GM21619 (cell line): ENCODE measurements at regions not wholly inside any gene's neighbourhood (a gene's known extent, or its start where the extent isn't known, plus 50 kb on each side); places are given as distances from the start of the nearest gene placed in this dataset.

Source experiments
- ATAC-seq: cut with Tn5 transposase; IDR thresholded peaks from one replicate; pipeline ENCODE4 v1.9.1; 2021; ENCODE audit not compliant: unreplicated experiment

DNA sequence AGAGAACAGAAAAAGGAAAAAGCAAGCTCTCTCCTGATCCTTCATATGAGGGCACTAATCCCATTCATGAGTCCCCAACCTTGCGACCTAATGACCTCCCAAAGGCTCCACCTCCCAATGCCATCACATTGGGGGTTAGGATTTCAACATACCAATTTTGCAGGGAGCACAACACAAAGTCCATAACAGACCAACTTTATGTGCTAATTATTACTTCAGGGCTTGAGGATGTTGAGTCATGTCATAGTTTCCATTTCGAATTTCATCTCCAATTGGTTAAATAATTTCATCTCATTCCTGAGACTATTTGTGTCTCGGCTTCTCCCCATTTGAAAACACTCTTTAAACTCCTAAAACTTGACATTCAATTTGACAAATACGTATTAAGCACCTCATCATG, 69.9 kb upstream of the KLF7 start:
- no peak for ATAC-seq

DNA sequence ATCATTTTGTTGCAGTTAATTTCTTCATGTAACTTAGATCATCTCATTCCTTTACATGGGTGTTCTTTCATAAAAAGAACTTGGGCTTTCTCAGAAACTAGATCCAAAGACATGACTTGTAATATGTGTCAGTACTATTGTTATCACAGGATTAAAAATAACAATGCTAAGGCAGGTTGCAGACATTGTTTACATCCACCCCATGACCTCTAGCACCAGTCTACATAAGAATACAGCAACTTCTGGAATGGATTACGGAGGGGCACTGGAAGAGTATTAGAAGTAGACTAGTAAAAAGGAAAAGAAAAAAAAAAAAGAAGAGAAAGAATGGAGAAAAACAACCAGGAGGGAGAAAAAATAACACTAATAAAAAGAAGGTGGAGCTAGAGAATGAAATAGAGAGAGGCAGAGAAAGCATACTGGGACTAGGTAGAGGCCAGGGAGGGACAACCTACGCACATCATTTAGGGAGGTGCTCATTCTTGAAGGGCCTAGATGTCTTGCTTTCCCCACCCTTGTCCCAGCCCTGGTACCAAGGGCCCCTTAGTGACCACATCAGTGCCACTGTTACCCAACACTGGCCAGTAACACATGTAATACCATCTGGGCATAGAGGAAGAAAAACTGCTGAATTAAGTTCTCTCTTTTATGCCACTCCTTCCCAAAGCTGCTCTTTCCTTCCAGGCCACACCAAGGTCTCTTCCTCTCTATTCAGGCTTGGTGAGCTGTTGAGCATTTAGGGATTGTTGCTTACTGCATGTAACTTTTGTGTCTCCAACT, 70.6 kb upstream of the KLF7 start:
- ATAC-seq = no peak

DNA sequence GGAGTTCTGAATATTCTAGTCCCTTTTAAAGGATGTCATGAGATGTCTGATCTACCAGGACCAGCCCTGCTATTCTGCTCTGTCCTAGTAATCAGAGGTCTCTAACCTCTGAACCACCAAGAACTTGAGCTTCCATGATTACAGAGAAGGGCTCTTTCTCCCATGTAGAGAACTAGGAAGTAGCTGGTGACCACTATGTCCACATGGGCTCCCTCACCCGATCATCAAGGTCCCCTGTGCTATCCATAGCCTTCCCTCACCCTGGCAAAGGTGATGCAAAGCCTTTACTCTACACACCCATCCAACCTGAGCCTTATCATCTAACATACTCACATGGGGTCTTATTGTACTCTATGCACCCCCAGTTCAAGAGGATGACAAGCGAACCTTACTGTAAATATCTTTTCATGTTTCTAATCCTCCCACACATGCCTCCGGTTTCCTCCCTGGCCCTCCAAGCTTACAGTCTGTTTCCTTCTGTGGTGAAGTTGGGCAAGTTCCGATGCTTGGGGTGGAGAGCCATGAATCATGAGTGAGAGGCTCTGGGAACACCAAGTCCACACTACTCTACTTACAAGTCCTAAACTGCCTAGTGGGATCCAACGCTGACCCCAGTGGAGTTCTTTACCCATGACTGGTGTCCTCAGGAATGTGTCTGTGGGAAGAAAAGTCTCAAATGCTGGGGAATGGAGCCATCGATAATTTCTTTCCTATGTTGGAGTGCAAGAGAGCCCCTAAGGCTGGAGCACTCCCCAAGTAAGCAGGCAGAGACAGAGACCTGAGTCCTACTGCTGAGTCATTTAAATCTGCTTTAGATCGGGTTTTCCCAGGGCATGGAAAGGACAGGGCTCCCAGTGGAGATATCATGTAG, 73.3 kb upstream of the KLF7 start:
- ATAC-seq = no peak

DNA sequence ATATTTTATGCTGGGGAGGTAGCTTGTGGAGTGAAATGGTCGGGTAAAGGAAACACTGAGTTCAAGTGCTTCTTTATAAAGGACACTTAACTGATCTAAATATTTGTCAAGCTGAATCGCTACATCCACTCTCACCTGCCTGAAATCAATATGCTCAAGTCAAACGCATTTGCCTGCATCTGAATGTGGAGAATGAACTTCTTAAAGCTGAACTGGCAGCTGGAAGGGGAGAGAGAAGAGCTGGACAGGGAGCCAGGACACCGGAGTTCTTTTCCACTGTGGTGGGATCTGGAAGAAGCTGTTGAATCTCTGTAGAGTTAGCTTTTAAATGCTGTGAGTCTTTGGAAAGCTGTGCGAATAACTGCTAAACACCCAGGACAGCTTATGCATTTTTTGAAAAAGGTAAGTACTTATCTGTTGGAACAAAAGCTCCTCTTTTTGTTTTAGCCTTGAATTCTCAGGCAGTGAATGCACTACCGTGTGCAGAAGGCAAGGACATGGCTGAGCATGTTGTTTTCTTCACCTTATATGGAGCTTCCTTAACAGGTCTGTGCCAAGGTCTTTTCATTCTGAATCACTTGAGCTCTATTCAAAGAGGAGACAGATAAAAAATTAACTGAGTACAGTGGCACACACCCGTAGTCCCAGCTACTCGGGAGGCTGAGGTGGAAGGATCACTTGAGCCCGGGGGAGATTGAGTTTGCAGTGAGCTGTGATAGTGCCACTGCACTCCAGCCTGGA, 74.2 kb upstream of the KLF7 start:
- no peak for ATAC-seq

DNA sequence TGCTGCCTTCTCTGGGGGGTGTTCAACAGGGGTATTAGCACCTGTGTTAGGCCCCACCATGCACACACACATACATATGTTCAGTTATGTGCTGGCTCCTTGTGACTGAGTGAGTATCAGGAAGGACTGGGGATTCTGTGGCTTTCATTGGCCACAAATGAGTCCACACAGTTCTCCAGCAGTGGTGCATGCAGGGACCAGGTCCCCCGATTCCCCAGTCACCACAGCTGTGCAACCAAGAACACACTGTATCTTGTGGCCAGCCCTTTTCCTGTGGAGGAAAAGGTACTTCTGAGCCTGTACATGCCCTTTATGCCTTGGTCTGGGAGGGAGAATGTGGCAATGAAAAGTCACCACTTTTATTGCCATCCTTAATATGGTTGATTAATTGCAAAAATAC, 74.9 kb upstream of the KLF7 start:
- ATAC-seq = no peak

DNA sequence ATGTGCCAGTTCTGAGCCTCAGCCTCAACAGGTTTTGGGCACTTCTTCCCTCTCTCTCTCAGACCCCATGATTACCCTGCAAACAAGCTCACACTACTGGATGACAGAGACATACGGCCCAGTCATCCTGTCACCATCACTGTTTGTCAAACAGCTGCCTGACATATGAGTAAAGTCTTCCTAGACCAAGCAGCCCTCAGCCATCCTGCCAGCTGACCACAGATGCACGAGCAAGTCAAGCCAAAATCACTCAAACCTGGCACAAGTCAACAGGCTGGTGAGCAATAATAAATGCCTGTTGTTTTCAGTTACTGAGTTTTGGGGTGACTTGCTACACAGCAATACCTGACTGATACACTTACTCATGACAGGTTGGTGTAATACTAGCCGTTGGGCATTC, 75.5 kb upstream of the KLF7 start:
- ATAC-seq = no peak

DNA sequence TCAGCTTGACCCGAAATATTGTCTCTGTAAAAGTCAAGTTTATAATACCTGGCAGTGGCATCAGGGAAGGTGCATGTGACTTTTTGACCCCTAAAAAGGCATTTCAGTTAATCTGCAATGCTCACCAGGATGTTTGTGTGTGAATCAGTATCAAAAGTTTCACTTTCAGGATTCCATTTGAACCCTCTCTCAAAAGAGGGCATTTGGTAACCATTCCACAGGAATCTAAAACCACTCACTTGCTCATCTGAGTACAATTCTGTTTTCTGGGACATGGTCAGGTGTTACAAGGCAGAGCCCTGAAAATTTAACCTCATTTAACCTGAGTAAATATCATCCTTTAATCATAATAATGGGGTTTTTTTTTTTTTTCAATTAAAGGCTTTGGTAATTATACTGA, 77.9 kb upstream of the KLF7 start:
- no peak for ATAC-seq

DNA sequence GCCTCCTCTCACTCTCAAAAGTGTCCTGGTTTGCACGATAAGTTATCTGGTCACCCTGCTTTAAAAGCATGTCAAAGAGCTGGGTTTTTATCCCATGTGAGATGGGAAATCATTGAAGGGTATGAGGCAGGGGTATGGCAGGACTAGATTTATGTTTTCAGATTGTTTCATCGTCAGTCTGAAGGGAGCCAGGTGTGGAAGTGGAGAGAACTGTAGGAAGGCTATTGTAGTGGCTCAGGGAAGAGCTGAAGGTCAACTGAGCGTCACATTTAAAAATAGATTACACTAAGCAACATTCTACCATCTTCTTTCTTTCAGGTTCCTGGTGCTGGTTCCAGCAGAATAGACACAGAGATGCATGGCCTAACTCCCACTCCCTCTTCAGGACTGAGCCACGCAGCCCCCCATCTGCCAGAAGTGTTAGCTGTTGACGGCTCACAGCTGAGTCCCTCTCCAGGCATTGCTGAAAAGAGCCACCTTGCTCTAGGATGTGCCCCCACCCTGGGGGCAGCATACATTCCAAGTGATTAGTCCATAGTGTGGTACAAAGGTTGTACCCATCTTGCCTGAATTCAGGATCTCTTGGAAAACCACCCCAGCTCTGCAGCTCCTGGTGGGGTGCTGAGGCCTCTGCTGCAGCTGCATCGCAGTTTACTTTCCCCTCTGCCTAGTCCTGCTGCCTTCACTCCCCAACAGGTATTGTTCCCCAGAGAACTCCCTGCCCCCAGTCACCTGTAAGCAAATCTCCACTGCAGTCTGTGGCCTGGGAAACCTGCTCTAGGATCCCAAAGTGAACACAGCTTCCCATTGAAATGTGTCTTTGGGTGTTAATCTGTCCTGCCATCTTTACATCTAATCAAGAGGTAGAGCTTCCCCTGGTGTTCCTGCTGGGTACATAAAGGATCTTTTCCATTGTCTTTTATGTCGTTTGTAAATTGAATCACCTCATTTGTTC, 79.5 kb upstream of the KLF7 start:
- no peak for ATAC-seq

DNA sequence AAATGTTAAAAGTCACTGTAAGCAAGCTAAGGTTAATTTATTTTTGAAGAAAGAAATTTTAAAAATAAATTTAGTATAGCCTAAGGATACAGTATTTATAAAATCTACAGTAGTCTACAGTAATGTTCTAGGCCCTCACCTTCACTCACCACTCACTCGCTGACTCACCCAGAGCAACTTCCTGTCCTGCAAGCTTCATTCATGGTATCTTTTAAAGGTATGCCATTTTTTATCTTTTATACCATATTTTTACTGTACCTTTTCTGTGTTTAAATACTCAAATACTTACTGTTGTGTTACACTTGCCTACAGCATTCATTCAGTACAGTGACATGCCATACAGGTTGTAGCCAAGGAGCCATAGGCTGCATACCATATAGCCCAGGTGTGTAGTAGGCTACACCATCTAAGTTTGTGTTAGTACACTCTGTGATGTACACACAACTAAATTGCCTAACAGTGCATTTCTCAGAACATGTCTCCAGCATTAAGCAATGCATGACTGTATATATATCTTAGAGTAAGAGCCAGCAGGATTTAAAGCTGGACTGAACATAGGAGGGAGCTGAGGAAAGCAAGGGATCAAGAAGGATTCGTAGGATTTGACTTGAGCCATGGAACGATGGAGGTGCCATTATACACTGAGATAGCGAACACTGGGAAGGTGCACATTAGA, 83.1 kb upstream of the KLF7 start:
- ATAC-seq = no peak

DNA sequence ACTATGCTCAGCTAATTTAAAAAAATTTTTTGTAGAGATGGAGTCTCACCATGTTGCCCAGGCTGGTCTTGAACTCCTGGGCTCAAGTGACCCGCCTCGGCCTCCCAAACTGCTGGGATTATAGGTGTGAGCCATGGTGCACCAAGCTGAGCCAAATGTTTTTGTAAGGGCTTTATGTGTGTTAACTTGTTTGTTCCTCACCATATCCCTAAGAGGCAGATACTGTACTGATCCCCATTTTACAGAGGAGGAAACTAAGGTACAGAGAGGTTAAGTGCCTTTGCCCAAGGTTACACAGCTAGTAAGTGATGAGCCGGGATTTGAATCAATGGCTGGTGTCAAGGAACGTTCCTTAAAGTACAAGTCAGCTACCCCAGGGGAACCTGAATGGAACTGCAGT, 85.3 kb upstream of the KLF7 start:
- ATAC-seq = no peak

DNA sequence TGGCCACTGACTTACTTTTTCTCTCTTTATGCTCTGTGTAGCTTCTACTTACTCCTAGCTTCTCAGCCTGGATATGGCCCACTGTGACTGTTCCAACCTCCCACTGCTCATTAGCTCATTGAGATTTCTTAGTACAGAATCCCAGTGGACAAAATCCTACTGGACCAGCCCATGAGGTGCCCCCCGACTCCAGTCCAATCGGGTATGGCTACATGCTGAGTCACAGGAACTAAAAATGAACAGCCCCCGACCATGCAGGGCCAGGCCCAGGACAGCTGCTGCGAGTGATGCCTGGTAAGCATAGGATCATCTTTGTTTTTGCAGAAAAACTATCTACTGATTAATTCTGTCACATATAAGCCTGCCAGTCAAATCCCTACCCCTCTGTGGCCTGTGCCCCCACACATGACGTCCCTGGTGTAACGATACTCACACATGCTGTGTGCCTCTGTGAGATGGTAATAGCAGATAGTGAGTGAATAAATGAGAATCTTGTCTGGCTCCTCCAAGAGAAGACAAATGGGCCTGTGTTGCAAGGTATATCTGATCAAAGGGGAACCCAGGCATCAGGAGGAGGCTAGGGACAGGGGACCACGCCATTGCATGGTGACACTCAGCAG, 85.9 kb upstream of the KLF7 start:
- ATAC-seq = no peak

DNA sequence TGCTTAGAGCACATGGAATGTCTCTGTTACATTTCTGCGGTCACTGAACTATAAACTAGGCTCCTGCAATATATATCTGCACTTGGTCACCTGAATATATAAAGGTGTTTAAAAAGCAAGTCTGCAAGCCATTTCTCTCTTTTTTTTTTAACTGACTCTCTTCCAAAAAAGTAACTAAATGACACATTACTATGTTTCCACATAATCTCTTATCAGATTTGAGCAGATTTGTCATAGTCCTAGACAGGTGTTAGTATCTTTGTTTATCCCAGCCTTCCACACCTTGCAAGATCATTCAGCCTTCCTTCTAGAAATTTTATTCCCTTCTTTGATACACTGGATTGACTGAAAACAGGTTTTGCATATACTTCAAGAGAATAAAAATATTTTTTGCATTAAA, 86.7 kb upstream of the KLF7 start:
- no peak for ATAC-seq

DNA sequence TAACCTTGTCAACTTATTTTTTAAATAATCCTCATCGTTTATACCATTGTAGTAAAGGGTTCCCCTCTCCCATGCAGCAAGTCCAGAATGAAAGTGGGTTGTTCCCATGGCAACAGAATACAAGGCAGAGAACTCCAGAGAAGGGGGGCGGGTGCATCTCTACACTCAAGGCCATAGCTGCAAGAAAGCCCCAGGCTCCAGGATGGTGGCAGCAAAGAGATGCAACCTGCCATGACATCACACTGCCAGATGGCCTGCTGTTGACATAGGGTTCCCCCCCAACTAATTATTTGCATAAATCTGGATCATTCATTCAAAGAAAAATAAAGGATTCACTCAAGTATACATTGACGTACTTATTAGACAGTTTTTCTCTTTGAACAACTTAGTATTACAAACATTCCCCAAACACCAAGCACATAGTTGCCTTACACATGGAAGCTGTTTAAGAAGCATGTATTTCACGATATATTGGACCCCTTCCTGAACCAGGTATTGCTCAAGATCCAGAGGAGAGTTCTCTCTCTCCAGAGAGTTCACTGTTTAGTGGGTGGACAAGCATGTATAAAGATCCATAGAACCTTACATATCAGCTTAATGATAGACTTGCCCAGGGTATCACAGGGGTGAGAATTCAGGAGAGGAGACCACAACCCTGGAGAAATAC, 87.4 kb upstream of the KLF7 start:
- ATAC-seq = no peak

DNA sequence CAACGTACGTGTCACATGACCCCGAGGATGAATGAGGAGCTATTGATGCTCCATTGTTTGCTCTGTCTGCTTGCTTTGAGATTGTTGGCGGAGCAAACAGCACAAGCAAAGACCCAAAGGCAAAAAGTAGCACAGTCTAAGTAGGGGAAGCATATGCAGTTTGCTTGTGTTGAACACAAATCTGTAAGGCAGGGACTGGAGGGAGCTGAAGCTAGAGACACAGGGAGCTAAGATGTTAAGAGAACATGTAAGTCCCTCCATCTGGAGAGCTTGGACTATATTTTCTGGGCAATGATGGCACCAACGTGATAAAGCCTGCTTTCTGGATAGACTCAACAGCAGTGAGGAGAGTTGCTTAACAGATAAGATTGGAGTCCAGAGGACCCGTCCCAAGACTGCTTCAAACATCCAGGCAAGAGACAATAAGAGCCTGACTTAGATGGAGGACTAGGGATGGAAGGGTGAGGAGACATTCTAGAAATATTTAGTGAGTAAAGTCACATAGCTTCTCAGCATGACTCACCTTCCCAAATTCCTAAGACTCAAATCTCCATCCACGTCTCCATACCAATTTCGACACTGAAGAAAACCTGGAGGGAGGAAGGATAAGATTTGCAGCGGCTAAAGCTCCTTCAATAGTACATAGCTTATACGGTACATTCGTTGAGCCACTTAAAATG, 88.1 kb upstream of the KLF7 start:
- ATAC-seq = no peak

DNA sequence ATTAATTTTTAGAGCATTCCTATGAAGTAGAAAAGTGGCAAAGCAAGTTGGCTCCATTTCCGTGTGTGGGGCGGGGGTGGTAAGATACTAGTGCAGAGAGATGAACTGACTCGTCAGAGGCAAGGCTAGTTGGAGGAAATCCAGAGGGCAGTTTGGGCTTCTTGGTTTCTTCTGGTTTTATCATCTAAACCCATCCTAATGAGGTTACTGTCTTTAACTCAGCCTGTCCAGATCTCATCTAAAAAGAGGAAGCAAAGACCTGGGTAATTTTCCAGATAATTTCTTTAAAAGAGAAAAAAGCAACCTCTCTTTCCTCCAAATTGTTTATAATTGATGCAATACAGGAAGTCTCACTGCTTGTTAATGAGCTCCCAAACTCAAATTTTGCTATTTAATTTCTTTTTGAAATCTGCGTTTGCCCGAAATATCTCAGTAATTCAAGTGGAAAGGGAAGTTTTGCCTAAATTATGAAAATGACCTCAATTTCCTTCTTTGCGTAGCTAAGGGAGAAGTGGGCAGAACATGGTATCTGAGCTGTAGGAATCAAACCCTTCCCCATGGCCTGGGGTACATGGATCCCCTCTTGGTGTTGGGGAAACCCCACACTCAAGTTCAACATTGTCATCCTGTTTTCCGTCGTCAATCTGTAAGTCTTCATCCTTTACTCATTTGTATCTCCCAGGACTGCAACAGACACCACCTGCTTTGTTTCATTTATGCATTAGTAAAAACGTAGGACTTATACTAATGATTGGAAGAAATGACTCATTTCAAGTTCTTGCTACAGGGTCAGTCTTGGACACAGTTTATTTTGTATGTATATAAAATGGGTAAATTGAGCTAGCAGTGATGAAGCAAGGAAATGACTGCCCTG, 89.1 kb upstream of the KLF7 start:
- ATAC-seq = no peak

DNA sequence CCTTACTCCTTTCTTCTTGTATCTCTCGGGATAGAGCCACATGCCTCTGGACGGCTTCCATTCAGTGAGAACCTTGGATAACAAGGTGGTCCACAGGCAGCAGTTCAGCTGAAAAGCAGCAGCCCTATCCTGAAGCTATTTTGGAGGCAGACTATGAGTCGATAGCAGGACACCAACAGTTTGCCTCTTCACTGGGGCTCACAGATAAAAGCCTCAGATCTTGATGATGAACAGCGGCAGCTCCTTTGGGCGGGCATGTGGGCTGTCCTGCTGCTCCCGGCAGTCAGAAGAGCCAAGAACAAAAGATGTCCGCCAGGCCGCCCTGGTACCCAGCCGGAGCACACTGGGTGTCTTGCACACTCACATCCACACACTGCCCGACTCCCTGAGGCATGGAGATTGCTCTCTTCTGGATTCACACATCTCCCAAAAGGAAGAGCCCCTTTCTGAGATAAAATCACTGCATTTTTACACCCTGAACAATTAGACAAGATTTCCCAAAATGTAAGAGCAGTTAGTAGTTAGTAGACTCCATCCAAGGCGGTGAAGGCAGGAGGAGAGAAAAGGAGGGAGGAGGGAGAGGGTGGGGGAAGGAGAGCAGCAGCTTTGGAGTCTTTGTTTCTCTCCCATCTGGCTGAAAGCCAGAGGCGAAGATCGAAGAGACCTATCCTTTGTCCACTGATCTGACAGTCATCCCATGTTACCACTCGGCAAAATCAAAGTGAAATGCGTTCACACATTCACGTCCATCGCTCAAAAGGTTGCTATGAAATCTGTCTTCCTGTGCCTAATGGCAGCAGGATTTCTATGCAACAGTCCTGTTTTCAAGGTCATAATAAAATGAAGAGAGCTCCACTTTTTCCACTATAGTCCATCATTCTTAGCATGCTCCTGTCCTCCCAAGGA, 90.1 kb upstream of the KLF7 start:
- no peak for ATAC-seq
